ENCODE measurements at regions not wholly inside any gene's neighbourhood (a gene's known extent, or its start where the extent isn't known, plus 50 kb on each side); places are given as distances from the start of the nearest gene placed in this dataset.
A peak's percentile ranks its signal among the peaks of the same experiment; 100 is the strongest.
"Not testable (repeated sequence)": the region's sequence is repeated elsewhere in the genome, so short reads cannot be mapped to it uniquely, and the experiment has no call there.

- DNase-seq (ENCODE audit: low read depth in 4 of 4, low spot score in 3 of 4) = no peak
These were observed 313.7 kb downstream of the SOX4 start for GRCh38 chr6:21907291-21907690.

DNA sequence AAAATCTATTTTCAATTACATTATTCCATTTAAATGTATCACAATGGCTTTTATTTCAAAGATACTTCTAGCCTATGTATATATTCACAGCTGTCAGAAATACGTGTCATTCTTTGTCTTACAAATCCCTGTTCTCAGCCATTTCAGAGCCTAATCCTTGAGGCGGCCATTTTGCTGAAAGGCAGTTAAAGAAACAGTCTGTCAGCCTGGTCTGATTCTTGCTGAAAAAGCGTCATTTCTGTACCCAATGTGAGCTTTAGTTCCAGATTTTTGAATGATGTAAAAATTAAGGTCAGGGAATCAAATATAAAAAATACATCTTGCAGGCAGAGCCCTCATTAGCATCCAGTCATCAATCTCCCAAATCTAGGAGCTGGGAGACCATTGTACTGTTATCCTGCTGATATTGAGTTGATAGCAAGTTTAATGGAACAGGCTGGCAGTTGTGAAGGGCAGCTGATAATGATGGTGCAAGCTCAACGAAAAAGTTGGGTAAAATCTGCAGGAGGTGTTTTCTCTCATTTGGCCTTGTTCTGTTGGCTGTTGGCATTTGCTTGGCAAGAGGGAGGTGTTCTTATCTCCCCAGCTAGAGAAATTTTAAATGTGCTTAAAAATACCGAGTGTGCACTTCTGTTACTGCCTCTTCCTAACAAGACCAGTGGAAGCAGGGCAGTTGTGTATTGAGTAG lies 314.8 kb downstream of the SOX4 start:
- DNase-seq (ENCODE audit: low read depth in 4 of 4, low spot score in 3 of 4) = no peak

- DNase-seq (ENCODE audit: low read depth in 4 of 4, low spot score in 3 of 4) = no peak
These were observed 315.8 kb downstream of the SOX4 start for GRCh38 chr6:21909321-21909720.

DNA sequence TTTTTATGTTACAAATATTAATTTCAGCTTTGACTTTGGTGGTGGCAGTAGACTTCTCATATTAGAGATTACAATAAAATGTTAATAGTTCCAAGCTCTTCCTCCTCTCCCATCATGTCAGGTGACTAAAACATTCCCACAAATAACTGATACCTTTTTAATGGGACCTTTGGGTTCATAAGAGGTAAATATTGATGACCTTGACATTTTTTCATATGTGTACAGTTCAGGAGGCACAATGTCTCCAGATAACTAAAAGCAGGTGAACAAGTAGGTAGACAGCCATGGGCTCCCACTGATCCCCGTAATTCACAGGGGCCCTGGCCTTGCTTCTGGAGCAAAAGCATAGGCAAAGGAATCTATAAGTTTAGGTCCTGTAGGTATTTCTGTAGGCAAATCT lies 317.7 kb downstream of the SOX4 start:
- no peak for DNase-seq (ENCODE audit: low read depth in 4 of 4, low spot score in 3 of 4)

DNA sequence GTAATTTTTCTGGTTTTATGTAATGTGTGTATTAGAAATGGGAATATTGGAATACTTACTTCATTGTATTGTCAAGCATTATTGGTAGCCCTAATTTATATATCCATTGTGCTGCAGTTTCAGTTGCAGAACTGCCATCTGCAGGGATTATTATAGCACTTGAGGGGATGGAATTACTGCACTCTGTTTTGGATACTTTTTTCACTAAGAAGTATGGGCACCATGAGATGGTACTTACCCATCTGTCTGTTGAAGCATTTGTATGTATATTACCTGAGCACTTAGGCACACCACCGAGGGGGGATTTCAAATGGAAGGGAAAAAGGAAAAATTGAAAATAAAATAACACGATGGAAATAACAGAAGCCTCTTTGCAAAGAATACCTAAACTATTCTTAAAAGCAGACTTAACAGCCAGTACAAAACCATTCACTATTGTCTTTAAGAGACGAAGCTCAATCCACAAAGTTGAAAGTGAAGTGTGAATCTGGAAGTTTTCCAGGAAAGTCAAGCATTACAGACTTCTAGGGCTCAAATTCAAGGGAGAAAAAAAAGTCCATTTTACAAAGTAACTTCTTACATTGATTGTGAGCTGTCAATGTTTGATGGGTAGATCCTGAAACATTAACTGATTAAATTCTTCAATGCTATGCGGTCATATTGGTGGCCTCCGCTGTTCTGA lies 318.7 kb downstream of the SOX4 start:
- no peak for DNase-seq (ENCODE audit: low read depth in 4 of 4, low spot score in 3 of 4)

DNA sequence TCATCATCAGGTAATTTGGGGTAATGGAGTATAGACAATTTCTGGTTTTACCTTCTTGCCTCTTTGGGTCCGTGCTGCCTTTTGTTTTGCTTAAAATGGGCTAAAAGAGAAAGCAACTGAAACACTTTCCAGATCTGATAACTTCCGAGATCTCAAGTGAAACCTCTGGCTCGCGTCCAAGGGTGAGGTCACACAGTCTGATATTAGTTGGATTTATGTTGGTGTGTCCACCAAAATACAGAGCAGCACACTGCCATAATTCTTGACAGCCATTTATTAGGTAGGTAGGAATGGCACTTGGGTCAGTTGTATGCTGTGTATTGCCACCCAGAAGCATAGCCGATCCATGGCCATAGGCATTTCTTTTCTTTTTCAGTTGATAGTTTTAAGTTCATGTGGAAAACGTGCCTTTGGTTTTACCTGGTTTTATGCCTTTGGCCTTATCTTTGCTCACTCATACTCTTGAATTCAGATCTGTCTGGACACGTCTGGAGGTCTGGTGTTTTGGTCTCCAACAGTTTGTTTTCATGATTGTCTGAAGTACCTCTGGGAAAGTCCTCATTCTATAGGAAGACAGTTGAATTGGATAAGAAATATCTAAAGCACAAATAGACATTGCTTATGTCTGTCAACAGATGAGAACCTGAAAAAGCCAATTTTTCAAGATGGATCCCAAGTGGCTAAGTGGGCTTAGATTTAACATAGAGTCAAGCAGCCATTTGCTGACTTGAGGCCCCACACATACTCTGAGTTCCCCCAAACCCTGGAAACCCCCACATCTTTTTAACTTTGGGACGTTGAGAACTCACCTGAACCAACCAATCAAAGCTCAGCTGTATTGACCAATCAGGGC lies 320.8 kb downstream of the SOX4 start:
- peak in 3 of 4 donors; percentile 42 to 47 (median 45) for DNase-seq (ENCODE audit: low read depth in 4 of 4, low spot score in 3 of 4)

GRCh38 chr6:21915707-21916260 lies 322.2 kb downstream of the SOX4 start:
- no peak for DNase-seq (ENCODE audit: low read depth in 4 of 4, low spot score in 3 of 4)

DNA sequence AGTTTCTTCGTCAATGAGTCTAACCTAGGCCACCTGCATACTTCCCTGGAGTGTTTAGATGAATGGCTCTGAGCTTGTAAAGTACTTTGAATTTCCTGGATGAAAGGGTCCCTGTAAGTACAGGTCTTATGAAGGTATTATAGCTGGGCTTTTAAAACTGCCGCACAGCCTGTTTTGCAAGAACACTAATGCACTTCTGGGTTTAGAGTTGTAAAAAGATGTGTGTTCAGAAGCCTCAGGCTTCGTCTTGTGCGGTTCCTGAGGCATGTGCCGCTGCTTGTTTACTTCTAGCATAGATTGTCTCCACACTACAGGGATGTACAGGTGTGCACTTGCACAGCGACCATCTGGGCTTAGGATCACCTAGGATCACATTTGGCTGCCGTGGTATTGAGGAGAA lies 324.5 kb downstream of the SOX4 start:
- DNase-seq (ENCODE audit: low read depth in 4 of 4, low spot score in 3 of 4) = no peak

- DNase-seq (ENCODE audit: low read depth in 4 of 4, low spot score in 3 of 4) = no peak
These were observed 325.1 kb downstream of the SOX4 start for GRCh38 chr6:21918666-21919065.

DNA sequence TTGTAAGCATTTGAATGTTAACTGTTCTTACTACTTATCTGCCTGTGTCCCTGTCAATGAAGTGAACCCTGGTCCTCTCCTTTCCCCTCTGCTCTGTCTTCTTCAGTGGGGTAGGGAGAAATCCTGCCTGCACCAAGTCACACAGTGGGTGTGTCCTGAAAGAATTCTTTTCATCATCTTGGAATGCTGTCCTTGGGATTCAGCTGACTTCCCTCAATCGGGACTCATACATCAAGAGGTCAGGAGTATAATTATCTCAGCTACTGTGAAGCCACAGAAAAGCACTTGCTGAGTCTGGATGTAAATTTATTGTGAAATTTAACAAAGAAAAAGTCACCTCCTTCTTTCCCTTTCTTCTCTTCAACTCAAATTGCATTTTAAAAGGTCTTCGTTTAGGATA lies 328.5 kb downstream of the SOX4 start:
- no peak for DNase-seq (ENCODE audit: low read depth in 4 of 4, low spot score in 3 of 4)

- no peak for DNase-seq (ENCODE audit: low read depth in 4 of 4, low spot score in 3 of 4)
These were observed 330.5 kb downstream of the SOX4 start for GRCh38 chr6:21924002-21924401.

- DNase-seq (ENCODE audit: low read depth in 4 of 4, low spot score in 3 of 4) = no peak
These were observed 335.3 kb downstream of the SOX4 start for GRCh38 chr6:21928827-21929226.

DNA sequence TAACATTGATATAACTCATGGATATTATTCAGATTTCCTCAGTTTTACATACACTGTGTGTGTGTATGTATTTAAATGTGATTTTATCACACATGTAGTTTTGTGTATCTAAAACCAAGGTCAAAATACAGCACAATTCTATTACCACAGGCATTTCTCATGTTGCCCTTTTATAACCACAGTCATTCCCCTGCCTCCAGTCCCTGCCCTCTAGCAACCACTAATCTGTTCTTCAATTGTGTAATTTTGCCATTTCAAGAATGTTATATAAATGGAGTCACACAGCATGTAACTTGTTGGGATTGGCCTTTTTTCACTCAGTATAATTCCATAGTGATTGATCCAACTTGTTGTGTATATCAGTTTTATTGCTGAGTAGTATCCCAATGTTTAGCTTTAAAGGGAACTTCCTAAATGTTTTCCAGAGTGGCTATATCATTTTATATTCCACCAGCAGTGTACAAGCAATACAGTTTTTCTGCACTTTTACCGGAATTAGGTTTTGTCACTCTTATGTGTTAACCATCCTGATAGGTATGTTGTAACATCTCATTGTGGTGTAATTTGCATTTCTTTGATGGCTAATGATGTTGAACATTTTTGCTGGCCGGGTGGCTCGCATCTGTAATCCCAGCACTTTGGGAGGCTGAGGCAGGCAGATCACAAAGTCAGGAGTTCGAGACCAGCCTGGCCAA lies 338.2 kb downstream of the SOX4 start:
- no peak for DNase-seq (ENCODE audit: low read depth in 4 of 4, low spot score in 3 of 4)

- no peak for DNase-seq (ENCODE audit: low read depth in 4 of 4, low spot score in 3 of 4)
These were observed 339.8 kb downstream of the SOX4 start for GRCh38 chr6:21933351-21933750.

DNA sequence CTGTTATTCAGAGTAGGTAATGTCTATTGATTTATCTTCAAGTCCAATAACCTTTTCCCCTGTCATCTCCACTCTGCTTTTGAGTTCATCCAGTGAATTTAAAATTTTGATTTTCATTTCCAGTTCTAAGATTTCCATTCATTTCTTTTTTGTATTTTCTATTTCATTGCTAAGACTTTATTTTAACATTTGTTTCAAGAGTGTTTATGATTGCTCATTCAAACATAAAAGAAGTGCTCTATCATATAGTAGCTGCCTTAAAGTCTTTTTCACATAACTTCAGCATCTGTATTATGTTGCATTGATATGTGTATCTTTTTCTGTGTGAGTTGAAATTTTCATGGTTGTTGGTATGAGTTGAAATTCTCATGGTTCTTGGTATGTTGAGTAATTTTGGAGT lies 341.6 kb downstream of the SOX4 start:
- DNase-seq (ENCODE audit: low read depth in 4 of 4, low spot score in 3 of 4) = no peak

DNA sequence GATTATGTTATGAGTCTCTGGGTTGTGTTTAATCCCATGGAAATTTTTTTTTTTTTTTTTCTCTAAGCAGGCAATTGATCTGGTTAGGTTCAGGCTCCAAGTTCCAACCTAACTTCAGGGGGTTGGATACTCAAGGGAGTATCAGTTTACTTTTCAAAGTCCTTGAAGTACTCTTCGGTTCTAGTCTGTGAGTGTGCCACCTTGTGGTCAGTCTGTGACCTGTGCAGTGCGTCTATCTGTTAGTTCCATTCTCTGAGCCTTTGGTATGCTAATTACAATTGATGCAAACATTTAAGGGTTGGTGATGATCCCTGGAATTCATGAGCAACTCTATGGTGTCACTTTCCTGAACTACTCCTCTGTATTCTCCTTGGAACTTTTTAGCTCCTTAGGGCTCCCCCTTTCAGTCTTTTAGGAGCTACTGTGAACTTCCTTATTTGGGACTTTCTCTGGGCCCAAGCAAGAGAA lies 342.0 kb downstream of the SOX4 start:
- DNase-seq (ENCODE audit: low read depth in 4 of 4, low spot score in 3 of 4) = no peak

DNA sequence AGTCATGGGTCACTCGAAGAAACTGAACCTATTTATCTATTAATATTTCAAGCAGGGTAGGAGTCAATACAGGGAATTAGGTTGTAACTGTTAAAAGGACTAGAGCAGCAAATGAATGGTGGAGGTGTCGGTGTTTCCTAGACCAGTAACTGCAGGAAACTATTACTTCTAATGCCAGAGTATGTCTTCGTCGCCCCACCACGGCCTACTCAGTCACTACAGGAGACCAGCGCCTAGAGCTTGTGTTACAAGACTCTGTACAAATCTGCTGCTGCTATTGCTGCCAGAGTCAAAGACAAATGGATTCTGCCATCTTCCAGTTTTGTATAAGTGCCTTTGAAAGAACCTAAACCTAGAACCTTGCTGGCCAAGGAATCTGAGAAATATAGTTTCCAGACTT lies 343.9 kb downstream of the SOX4 start:
- DNase-seq (ENCODE audit: low read depth in 4 of 4, low spot score in 3 of 4) = no peak

DNA sequence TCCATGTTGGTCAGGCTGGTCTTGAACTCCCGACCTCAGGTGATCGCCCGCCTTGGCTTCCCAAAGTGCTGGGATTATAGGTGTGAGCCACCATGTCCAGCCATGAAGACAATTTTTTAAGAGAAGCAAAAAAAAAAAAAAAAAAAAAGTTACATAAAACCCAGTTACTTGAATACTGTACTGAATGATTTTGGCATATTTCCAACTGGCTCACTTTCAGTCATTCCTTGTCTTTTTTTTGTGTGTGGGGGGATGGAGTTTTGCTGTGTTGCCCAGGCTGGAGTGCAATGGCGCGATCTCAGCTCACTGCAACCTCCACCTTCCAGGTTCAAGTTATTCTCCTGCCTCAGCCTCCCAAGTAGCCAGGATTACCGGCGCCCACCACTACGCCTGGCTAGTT lies 345.5 kb downstream of the SOX4 start:
- not testable (repeated sequence) for DNase-seq (ENCODE audit: low read depth in 4 of 4, low spot score in 3 of 4)

GRCh38 chr6:21941926-21942325 lies 348.4 kb downstream of the SOX4 start:
- no peak for DNase-seq (ENCODE audit: low read depth in 4 of 4, low spot score in 3 of 4)

DNA sequence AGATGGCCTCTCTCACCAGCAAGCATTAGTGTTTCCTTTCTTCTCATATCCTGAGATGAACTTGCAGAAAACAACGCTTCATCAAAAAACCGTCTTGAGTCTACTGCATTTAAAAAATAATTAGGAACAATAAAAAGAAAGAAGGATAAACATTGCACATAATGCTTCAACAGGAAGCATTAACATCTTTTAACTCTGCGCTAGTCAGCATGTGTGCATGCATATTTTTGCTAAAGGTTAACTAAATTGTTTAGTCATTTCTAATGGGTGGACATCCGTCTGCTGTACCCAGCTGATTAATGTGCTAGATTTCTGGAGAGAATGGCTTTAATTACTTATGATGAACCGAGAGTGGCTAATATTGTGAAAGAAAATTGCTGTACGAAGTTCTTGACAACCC lies 349.3 kb downstream of the SOX4 start:
- DNase-seq (ENCODE audit: low read depth in 4 of 4, low spot score in 3 of 4) = no peak

Data from right renal pelvis (tissue), 4 donors.